Endothelial cell of umbilical vein (primary cell): ENCODE measurements at regions not wholly inside any gene's neighbourhood (a gene's known extent, or its start where the extent isn't known, plus 50 kb on each side); places are given as distances from the start of the nearest gene placed in this dataset.

Source experiments
- BruUV-seq: library from RNA; stranded (reverse); fragments of 400-500 nt; replicated peaks from 2 replicates; lab custom pipeline; 2021; lab: Mats Ljungman, UMichigan
- CTCF ChIA-PET: fragments of 300-600, 350-600 bp; sonication (Branson Sonifier 250); formaldehyde crosslinking; loops from one replicate; lab custom pipeline; 2021; ENCODE audit warnings: antibody characterized with exemption, inconsistent platforms; lab: Charles Lee
- POLR2A ChIA-PET: fragments of 300-600, 350-600 bp; sonication (Branson Sonifier 250); formaldehyde crosslinking; loops from one replicate; lab custom pipeline; 2021; ENCODE audit warnings: antibody characterized with exemption, inconsistent platforms; lab: Charles Lee
- DNase-seq: peaks from one replicate; pipeline ENCODE4 v3.0.0-alpha.2; 2011; ENCODE audit warnings: low read depth, low spot score
- FAIRE-seq: peaks from 2 replicates; lab custom pipeline; 2011; peaks lifted over from hg19 to GRCh38; lab: Jason Lieb, UNC
- H2AFZ ChIP-seq: 2 replicates; pipeline ENCODE4 v1.6.0; 2012; ENCODE audit warnings: low read depth, low read length, control low read depth, inconsistent platforms
- H3K27ac ChIP-seq: 2 replicates; pipeline ENCODE4 v1.5.1; 2011; ENCODE audit warnings: low read depth, mild to moderate bottlenecking, control low read depth, low read length, moderate library complexity; ENCODE audit not compliant: insufficient read depth
- H3K27me3 ChIP-seq, 2 experiments: 2 replicates each; pipeline versions ENCODE4 v1.6.0 to v1.6.1; 2011; ENCODE audit warnings: low read length in 2 of 2, mixed read lengths in 1 of 2; ENCODE audit not compliant: control insufficient read depth in 2 of 2, insufficient read depth in 2 of 2
- H3K36me3 ChIP-seq, 2 experiments: 2 replicates in 1 of 2; 3 replicates in 1 of 2; pipeline ENCODE4 v1.5.1; 2011; ENCODE audit warnings: low read length in 2 of 2, mild to moderate bottlenecking in 1 of 2, moderate library complexity in 1 of 2; ENCODE audit not compliant: control insufficient read depth in 2 of 2, insufficient read depth in 2 of 2; ENCODE audit errors: extremely low read depth in 1 of 2
- H3K4me1 ChIP-seq: 3 replicates; pipeline ENCODE4 v1.5.1; 2011; ENCODE audit warnings: mild to moderate bottlenecking, low read length; ENCODE audit not compliant: control insufficient read depth, insufficient read depth; ENCODE audit errors: extremely low read depth
- H3K4me2 ChIP-seq: 2 replicates; pipeline ENCODE4 v1.6.1; 2011; ENCODE audit warnings: low read length, control low read depth, mixed read lengths; ENCODE audit not compliant: insufficient read depth
- H3K4me3 ChIP-seq, 3 experiments: fragments of 200-600 bp in 1 of 3; sonication (generic), shearing (Covaris generic) in 1 of 3; replicated peaks in 1 of 3; 2 replicates each; pipeline ENCODE4 v1.5.1; 2011 to 2016; ENCODE audit warnings: control low read depth in 3 of 3, low read length in 3 of 3, mild to moderate bottlenecking in 2 of 3, inconsistent platforms in 1 of 3, low read depth in 1 of 3, moderate library complexity in 1 of 3; ENCODE audit not compliant: insufficient read depth in 1 of 3
- H3K79me2 ChIP-seq: 2 replicates; pipeline ENCODE4 v1.6.0; 2012; ENCODE audit warnings: low read length, inconsistent platforms; ENCODE audit not compliant: control insufficient read depth, insufficient read depth
- H3K9ac ChIP-seq: replicated peaks from 2 replicates; pipeline ENCODE3; 2011; ENCODE audit warnings: low read length, control low read depth; ENCODE audit not compliant: insufficient read depth; ENCODE audit errors: extremely low read depth
- H3K9me1 ChIP-seq: replicated peaks from 3 replicates; pipeline ENCODE4 v1.6.0; 2011; ENCODE audit warnings: mild to moderate bottlenecking, low read length; ENCODE audit not compliant: control insufficient read depth, insufficient read depth; ENCODE audit errors: extremely low read depth
- H3K9me3 ChIP-seq: replicated peaks from 2 replicates; pipeline ENCODE4 v1.5.1; 2012; ENCODE audit warnings: low read length, inconsistent platforms; ENCODE audit not compliant: control insufficient read depth, insufficient read depth
- H4K20me1 ChIP-seq: replicated peaks from 2 replicates; pipeline ENCODE3; 2011; ENCODE audit warnings: mild to moderate bottlenecking, low read length; ENCODE audit not compliant: control insufficient read depth, insufficient read depth; ENCODE audit errors: extremely low read depth
- CTCF ChIP-seq, 2 donors: IDR thresholded peaks; 1 replicate in 1 of 2; 2 replicates in 1 of 2; pipeline ENCODE4 v1.5.1; 2011; ENCODE audit warnings: low read length in 2 of 2, mild to moderate bottlenecking in 2 of 2, moderate library complexity in 2 of 2, control low read depth in 1 of 2, inconsistent platforms in 1 of 2, low read depth in 1 of 2; ENCODE audit not compliant: insufficient read depth in 1 of 2; ENCODE audit errors: extremely low read depth in 1 of 2
- EZH2 ChIP-seq: IDR thresholded peaks from 2 replicates; pipeline ENCODE4 v1.6.1; 2012; ENCODE audit warnings: borderline replicate concordance, low read depth, mild to moderate bottlenecking, moderate library complexity, low read length, inconsistent platforms; ENCODE audit not compliant: severe bottlenecking
- FOS ChIP-seq: IDR thresholded peaks from 2 replicates; pipeline ENCODE4 v1.6.1; 2011; ENCODE audit warnings: mild to moderate bottlenecking, low read length, moderate library complexity, borderline replicate concordance; ENCODE audit not compliant: insufficient read depth
- GATA2 ChIP-seq: IDR thresholded peaks from 2 replicates; pipeline ENCODE4 v1.7.0; 2011; ENCODE audit warnings: low read depth, mild to moderate bottlenecking, moderate library complexity, mixed read lengths, low read length; ENCODE audit not compliant: insufficient read length, insufficient read depth
- JUN ChIP-seq: IDR thresholded peaks from 2 replicates; pipeline ENCODE4 v1.6.1; 2011; ENCODE audit warnings: borderline replicate concordance, low read depth; ENCODE audit not compliant: insufficient read length, insufficient read depth
- MAX ChIP-seq: IDR thresholded peaks from 2 replicates; pipeline ENCODE4 v1.6.1; 2011; ENCODE audit not compliant: insufficient read depth, insufficient read length
- MYC ChIP-seq: IDR thresholded peaks from one replicate; pipeline ENCODE4 v1.6.1; 2011; ENCODE audit warnings: mild to moderate bottlenecking, low read depth, low read length
- POLR2A ChIP-seq: IDR thresholded peaks from 2 replicates; pipeline ENCODE4 v1.6.1; 2012; ENCODE audit warnings: low read depth, mild to moderate bottlenecking, control low read depth, low read length
- POLR2AphosphoS5 ChIP-seq: IDR thresholded peaks from 2 replicates; pipeline ENCODE4 v1.6.1; 2012; ENCODE audit warnings: low read depth, mild to moderate bottlenecking, control low read depth, low read length, moderate library complexity; ENCODE audit not compliant: insufficient read depth
- dilution Hi-C: fragments of 300-500 bp; cut with MboI; formaldehyde crosslinking; loops from one replicate; pipeline ENCODE4 v1.15.0; 2019; ENCODE audit warnings: low sequenced_read_pairs; ENCODE audit not compliant: extremely low pct_ligation_motif_present
- intact Hi-C: fragments of 100-400 bp; cut with micrococcal nuclease; formaldehyde crosslinking; loops from one replicate; pipeline ENCODE4 v1.10.0; 2022

GRCh38 chr4:164056426-164057142 is 562.1 kb downstream of the TMA16 start:
- BruUV-seq, result no TSS peak
- DNase-seq (no peak), FAIRE-seq (no peak)
- ChIA-PET POLR2A (no interaction called here), CTCF (no interaction called here)
- Histone ChIP-seq H3K9me1 (no peaks in the 10 kb centered on the region), H3K4me2 (no peak overlapping the region), H3K9ac (no peak overlapping the region), H3K27me3 (no peaks in the 10 kb centered on the region), H4K20me1 (no peaks in the 10 kb centered on the region), H3K9me3 (peaks cover 2% of the 10 kb centered on the region), H3K36me3 (no peaks in the 10 kb centered on the region), H3K4me1 (no peaks in the 10 kb centered on the region), H3K79me2 (no peaks in the 10 kb centered on the region), H2AFZ (no peak overlapping the region), H3K27ac (no peak overlapping the region), H3K4me3 (no peak overlapping the region)
- TF ChIP-seq GATA2 (no peak), CTCF (IDR thresholded peaks at IDR 0.05; ENCODE audit: extremely low read depth in 1 of 2, insufficient read depth in 1 of 2, low read depth in 1 of 2, low read length in 2 of 2) (no peak), POLR2A (no peak), JUN (no peak), POLR2AphosphoS5 (no peak), EZH2 (no peak), MYC (no peak), FOS (no peak), MAX (no peak)
- dilution Hi-C loops (no loop called here), intact Hi-C loops (no loop called here)
